Left lung (tissue), 4 donors: ENCODE measurements at regions not wholly inside any gene's neighbourhood (a gene's known extent, or its start where the extent isn't known, plus 50 kb on each side); places are given as distances from the start of the nearest gene placed in this dataset.

Experiments
- ATAC-seq: fragments of 200-7000 bp; cut with Tn5 transposase; one replicate; pipeline ENCODE4 v1.9.1; 2020; ENCODE audit warnings: moderate library complexity
- DNase-seq, 4 donors: peaks; one replicate each; pipeline ENCODE4 v3.0.0-alpha.2; 2013 to 2020
- H3K27ac ChIP-seq, 2 donors: fragments of 200-600 bp; sonication (generic) in 1 of 2; one replicate each; pipeline versions ENCODE4 v1.5.0 to v1.8.0; 2020 to 2021
- H3K27me3 ChIP-seq, 2 donors: fragments of 200-600 bp; sonication (generic) in 1 of 2; one replicate each; pipeline versions ENCODE4 v1.5.0 to v1.8.0; 2020 to 2021
- H3K36me3 ChIP-seq, 2 donors: fragments of 200-600 bp; sonication (generic) in 1 of 2; one replicate each; pipeline versions ENCODE4 v1.5.0 to v1.8.0; 2020 to 2021
- H3K4me1 ChIP-seq, 2 donors: fragments of 200-600 bp; one replicate each; pipeline ENCODE4 v1.8.0; 2021
- H3K4me3 ChIP-seq, 2 donors: fragments of 200-600 bp; sonication (generic) in 1 of 2; one replicate each; pipeline versions ENCODE4 v1.5.0 to v1.8.0; 2020 to 2021; ENCODE audit warnings: mild to moderate bottlenecking in 1 of 2
- H3K9me3 ChIP-seq, 2 donors: fragments of 200-600 bp; sonication (generic) in 1 of 2; one replicate each; pipeline versions ENCODE4 v1.5.0 to v1.8.0; 2020 to 2021
- intact Hi-C, 2 donors: fragments of 100-400 bp; cut with DNase I; formaldehyde crosslinking; loops; one replicate each; pipeline versions ENCODE4 v1.11.2 to v1.14.2; 2022
- TF ChIP-seq, protein P1 (sequence below), 2 donors: fragments of 200-600 bp; sonication (generic) in 1 of 2; IDR thresholded peaks; one replicate each; pipeline versions ENCODE4 v1.5.0 to v1.8.0; 2021; ENCODE audit warnings: antibody characterized with exemption in 2 of 2
- donor health status: DM: no; HTN: yes; CAD: no.
- donor health status: DM: no; HTN: no; CAD: no.

DNA sequence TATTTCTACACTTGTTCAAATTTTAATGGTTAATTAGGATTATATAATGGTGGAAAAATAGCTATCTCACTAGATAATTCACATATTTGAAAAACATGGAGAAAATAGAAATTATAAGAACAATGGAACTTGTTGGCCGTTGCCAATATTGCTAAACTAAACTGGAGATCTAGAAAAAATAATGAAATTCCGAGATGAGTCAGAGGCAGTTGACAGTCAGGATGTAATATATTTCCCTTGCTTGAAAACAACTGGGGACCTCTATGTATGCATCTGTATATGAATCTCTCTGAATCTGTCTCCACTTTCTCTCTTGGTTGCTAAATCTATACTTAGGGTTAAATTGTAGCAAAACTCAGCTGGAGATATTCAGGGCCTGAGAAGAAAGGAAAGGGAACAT, 1108.2 kb upstream of the GJE1 start:
- H3K36me3 ChIP-seq = no peaks in the 10 kb centered on the region
- DNase-seq (no peak), ATAC-seq (no peak)
- H3K27me3 ChIP-seq = no peaks in the 10 kb centered on the region
- intact Hi-C loops = no loop called here
- H3K4me1 ChIP-seq = no peaks in the 10 kb centered on the region
- no peak overlapping the region for H3K4me3 ChIP-seq
- no peaks in the 10 kb centered on the region for H3K9me3 ChIP-seq
- TF ChIP-seq, protein P1, sequence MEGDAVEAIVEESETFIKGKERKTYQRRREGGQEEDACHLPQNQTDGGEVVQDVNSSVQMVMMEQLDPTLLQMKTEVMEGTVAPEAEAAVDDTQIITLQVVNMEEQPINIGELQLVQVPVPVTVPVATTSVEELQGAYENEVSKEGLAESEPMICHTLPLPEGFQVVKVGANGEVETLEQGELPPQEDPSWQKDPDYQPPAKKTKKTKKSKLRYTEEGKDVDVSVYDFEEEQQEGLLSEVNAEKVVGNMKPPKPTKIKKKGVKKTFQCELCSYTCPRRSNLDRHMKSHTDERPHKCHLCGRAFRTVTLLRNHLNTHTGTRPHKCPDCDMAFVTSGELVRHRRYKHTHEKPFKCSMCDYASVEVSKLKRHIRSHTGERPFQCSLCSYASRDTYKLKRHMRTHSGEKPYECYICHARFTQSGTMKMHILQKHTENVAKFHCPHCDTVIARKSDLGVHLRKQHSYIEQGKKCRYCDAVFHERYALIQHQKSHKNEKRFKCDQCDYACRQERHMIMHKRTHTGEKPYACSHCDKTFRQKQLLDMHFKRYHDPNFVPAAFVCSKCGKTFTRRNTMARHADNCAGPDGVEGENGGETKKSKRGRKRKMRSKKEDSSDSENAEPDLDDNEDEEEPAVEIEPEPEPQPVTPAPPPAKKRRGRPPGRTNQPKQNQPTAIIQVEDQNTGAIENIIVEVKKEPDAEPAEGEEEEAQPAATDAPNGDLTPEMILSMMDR (IDR thresholded peaks at IDR 0.05) = no peak
- H3K27ac ChIP-seq = no peak overlapping the region

DNA sequence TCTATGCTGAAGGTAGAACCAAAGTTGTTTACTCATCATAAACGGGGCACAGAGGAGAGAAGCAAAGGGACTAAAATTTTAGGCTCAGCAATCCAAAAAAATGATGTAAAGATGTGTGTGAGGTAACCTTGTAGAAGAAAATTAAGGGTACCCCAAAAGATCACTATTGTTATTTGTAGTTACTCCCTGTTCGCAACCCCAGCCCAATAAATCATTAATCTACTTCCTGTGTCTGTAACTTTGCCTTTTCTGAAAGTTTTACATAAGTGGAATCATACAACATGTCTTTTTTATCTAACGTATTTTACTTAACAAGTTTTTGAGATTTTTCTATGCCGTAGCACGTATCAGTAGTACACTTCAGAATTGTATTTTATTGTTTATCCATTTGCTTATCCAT, 1114.8 kb upstream of the GJE1 start:
- Histone ChIP-seq H3K4me1 (no peaks in the 10 kb centered on the region), H3K27ac (no peak overlapping the region), H3K9me3 (no peaks in the 10 kb centered on the region), H3K36me3 (no peaks in the 10 kb centered on the region), H3K27me3 (no peaks in the 10 kb centered on the region), H3K4me3 (no peak overlapping the region)
- ATAC-seq (no peak), DNase-seq (no peak)
- intact Hi-C loops = no loop called here
- TF ChIP-seq, protein P1 (IDR thresholded peaks at IDR 0.05) = no peak

GRCh38 chr6:141000917-141001316, 1131.8 kb upstream of the GJE1 start:
- intact Hi-C loops = no loop called here
- H3K27me3 ChIP-seq = no peaks in the 10 kb centered on the region
- H3K4me3 ChIP-seq = no peak overlapping the region
- no peak overlapping the region for H3K27ac ChIP-seq
- no peak for ATAC-seq
- H3K9me3 ChIP-seq = peaks cover 0 to 5% of the 10 kb centered on the region in 2 donors
- no peak for DNase-seq
- TF ChIP-seq, protein P1 (IDR thresholded peaks at IDR 0.05) = no peak
- H3K36me3 ChIP-seq = no peaks in the 10 kb centered on the region
- no peaks in the 10 kb centered on the region for H3K4me1 ChIP-seq

DNA sequence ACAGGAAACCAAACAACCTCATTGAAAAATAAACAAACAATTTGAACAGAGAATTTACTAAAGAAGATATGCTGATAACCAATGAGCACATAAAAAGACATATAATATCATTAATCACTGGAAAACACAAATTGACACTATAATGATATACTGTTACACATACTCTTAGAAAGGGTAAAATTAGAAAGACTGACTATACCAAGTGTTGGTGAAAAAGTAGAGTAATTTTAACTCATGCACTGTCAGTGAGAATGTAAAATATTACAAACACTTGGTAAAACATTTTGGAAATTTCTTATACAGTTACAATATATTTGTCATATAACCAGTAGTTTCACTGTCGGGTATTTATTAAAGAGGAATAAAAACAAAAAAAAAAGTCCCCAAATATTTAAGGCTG, 1139.2 kb upstream of the GJE1 start:
- peaks cover 0 to 18% of the 10 kb centered on the region in 2 donors for H3K9me3 ChIP-seq
- no peak overlapping the region for H3K4me3 ChIP-seq
- no peak overlapping the region for H3K27ac ChIP-seq
- H3K27me3 ChIP-seq = no peaks in the 10 kb centered on the region
- H3K4me1 ChIP-seq = no peaks in the 10 kb centered on the region
- H3K36me3 ChIP-seq = no peaks in the 10 kb centered on the region
- intact Hi-C loops = no loop called here
- DNase-seq (no peak), ATAC-seq (no peak)
- TF ChIP-seq, protein P1 (IDR thresholded peaks at IDR 0.05) = no peak

DNA sequence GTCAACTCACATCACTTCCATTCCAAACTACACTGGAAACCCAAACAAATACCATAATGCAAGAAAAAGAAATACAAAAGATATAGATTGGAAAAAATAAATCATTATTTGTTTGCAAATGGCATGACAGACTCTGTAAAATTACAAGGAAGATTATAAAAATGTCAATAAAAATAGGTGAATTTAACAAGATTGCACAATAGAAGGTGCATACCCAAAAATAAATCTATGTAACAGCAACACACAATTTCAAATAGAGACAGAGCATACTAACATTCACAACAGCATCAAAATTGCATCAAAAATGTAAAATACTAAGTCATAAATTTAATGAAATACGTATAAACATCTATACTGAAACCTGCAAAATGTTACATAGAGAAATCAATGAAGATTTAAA, 1140.0 kb upstream of the GJE1 start:
- Histone ChIP-seq H3K9me3 (peaks cover 0 to 18% of the 10 kb centered on the region in 2 donors), H3K27me3 (no peaks in the 10 kb centered on the region), H3K27ac (no peak overlapping the region), H3K36me3 (no peaks in the 10 kb centered on the region), H3K4me3 (no peak overlapping the region), H3K4me1 (no peaks in the 10 kb centered on the region)
- intact Hi-C loops = no loop called here
- ATAC-seq (no peak), DNase-seq (no peak)
- TF ChIP-seq, protein P1 (IDR thresholded peaks at IDR 0.05) = no peak
